Omental fat pad (tissue), 3 donors: ENCODE measurements at regions not wholly inside any gene's neighbourhood (a gene's known extent, or its start where the extent isn't known, plus 50 kb on each side); places are given as distances from the start of the nearest gene placed in this dataset.
A peak's percentile ranks its signal among the peaks of the same experiment; 100 is the strongest.

Experiments
- ATAC-seq: fragments of 150-250 bp; one replicate; pipeline ENCODE4 v1.9.1; 2016; ENCODE audit warnings: mild to moderate bottlenecking, moderate library complexity; ENCODE audit not compliant: low FRiP score
- DNase-seq: peaks from one replicate; pipeline ENCODE4 v3.0.0-alpha.2; 2019; ENCODE audit warnings: low spot score
- CTCF ChIP-seq, 3 donors: fragments of 450-650 bp; IDR thresholded peaks; one replicate each; pipeline ENCODE4 v1.5.1; 2016 to 2017; ENCODE audit warnings: antibody characterized with exemption in 3 of 3, mild to moderate bottlenecking in 3 of 3, moderate library complexity in 2 of 3

- ATAC-seq (peak; percentile 34), DNase-seq (no peak)
- TF ChIP-seq CTCF (IDR thresholded peaks at IDR 0.05): no peak
These were observed 163.8 kb downstream of the ETAA1 start for GRCh38 chr2:67560771-67561456.

GRCh38 chr2:67561457-67561965 is 164.4 kb downstream of the ETAA1 start:
- DNase-seq (no peak), ATAC-seq (peak; percentile 73)
- no peak for TF ChIP-seq CTCF (IDR thresholded peaks at IDR 0.05)

GRCh38 chr2:67564076-67564475 is 166.9 kb downstream of the ETAA1 start:
- DNase-seq: no peak
- no peak for ATAC-seq
- TF ChIP-seq CTCF (IDR thresholded peaks at IDR 0.05): no peak

GRCh38 chr2:67564626-67565025 is 167.5 kb downstream of the ETAA1 start:
- ATAC-seq: no peak
- no peak for DNase-seq
- no peak for TF ChIP-seq CTCF (IDR thresholded peaks at IDR 0.05)

GRCh38 chr2:67565262-67565661 is 168.1 kb downstream of the ETAA1 start:
- no peak for TF ChIP-seq CTCF (IDR thresholded peaks at IDR 0.05)
- no peak for DNase-seq
- ATAC-seq: no peak

- ATAC-seq: peak; percentile 64
- TF ChIP-seq CTCF (IDR thresholded peaks at IDR 0.05): no peak
- no peak for DNase-seq
These were observed 168.6 kb downstream of the ETAA1 start for GRCh38 chr2:67565761-67566160.

- ATAC-seq: no peak
- no peak for TF ChIP-seq CTCF (IDR thresholded peaks at IDR 0.05)
- DNase-seq: no peak
These were observed 169.2 kb downstream of the ETAA1 start for GRCh38 chr2:67566285-67566684.
